LNCAP (cell line): ENCODE measurements at regions not wholly inside any gene's neighbourhood (a gene's known extent, or its start where the extent isn't known, plus 50 kb on each side); places are given as distances from the start of the nearest gene placed in this dataset.

ENCODE experiments used
- CTCF ChIP-seq: fragments of 450-650 bp; IDR thresholded peaks from 2 replicates; pipeline ENCODE4 v1.5.1; 2017; ENCODE audit warnings: mild to moderate bottlenecking

- TF ChIP-seq CTCF: no peak
Measured at GRCh38 chr6:168735268-168735949, 294.4 kb downstream of the SMOC2 start.

GRCh38 chr6:168734523-168734922 lies 293.5 kb downstream of the SMOC2 start:
- TF ChIP-seq CTCF: no peak

GRCh38 chr6:168732676-168733075 lies 291.7 kb downstream of the SMOC2 start:
- no peak for TF ChIP-seq CTCF

- no peak for TF ChIP-seq CTCF
Measured at GRCh38 chr6:168730931-168731716, 290.1 kb downstream of the SMOC2 start.

GRCh38 chr6:168728056-168728455 lies 287.1 kb downstream of the SMOC2 start:
- no peak for TF ChIP-seq CTCF

- TF ChIP-seq CTCF: no peak
Measured at GRCh38 chr6:168726312-168726856, 285.4 kb downstream of the SMOC2 start.

GRCh38 chr6:168725802-168726201 lies 284.8 kb downstream of the SMOC2 start:
- no peak for TF ChIP-seq CTCF
